ENCODE measurements at regions not wholly inside any gene's neighbourhood (a gene's known extent, or its start where the extent isn't known, plus 50 kb on each side); places are given as distances from the start of the nearest gene placed in this dataset.

GRCh38 chr4:157882901-157883300, 289.9 kb downstream of the GASK1B start:
- Histone ChIP-seq H3K27me3 (ENCODE audit: insufficient read depth, poor library complexity, severe bottlenecking) (no peaks in the 10 kb centered on the region), H3K4me3 (replicated peaks; ENCODE audit: insufficient read depth, low read length) (no peak overlapping the region), H3K27ac (replicated peaks) (no peak overlapping the region)
- TF ChIP-seq REST (IDR thresholded peaks at IDR 0.05; ENCODE audit: insufficient replicate concordance, low read depth) (no peak), SPI1 (IDR thresholded peaks at IDR 0.05; ENCODE audit: borderline replicate concordance, low read depth) (no peak), CTCF (IDR thresholded peaks at IDR 0.05; ENCODE audit: insufficient read depth, low read length) (no peak), POLR2AphosphoS5 (IDR thresholded peaks at IDR 0.05; ENCODE audit: low read depth) (no peak), GABPA (IDR thresholded peaks at IDR 0.05; ENCODE audit: low read depth) (no peak)
- no peak for DNase-seq (ENCODE audit: low read depth in 1 of 2, low spot score in 1 of 2)

GRCh38 chr4:157880761-157881160, 292.1 kb downstream of the GASK1B start:
- no peak for DNase-seq (ENCODE audit: low read depth in 1 of 2, low spot score in 1 of 2)
- TF ChIP-seq POLR2AphosphoS5 (IDR thresholded peaks at IDR 0.05; ENCODE audit: low read depth): no peak
- no peak for TF ChIP-seq GABPA (IDR thresholded peaks at IDR 0.05; ENCODE audit: low read depth)
- no peak for TF ChIP-seq SPI1 (IDR thresholded peaks at IDR 0.05; ENCODE audit: borderline replicate concordance, low read depth)
- no peak for TF ChIP-seq REST (IDR thresholded peaks at IDR 0.05; ENCODE audit: insufficient replicate concordance, low read depth)
- no peak for TF ChIP-seq CTCF (IDR thresholded peaks at IDR 0.05; ENCODE audit: insufficient read depth, low read length)
- H3K27ac ChIP-seq (replicated peaks): no peak overlapping the region
- no peaks in the 10 kb centered on the region for H3K27me3 ChIP-seq (ENCODE audit: insufficient read depth, poor library complexity, severe bottlenecking)
- no peak overlapping the region for H3K4me3 ChIP-seq (replicated peaks; ENCODE audit: insufficient read depth, low read length)

GRCh38 chr4:157854819-157855218, 318.0 kb downstream of the GASK1B start:
- Histone ChIP-seq H3K27ac (replicated peaks) (no peak overlapping the region), H3K27me3 (ENCODE audit: insufficient read depth, poor library complexity, severe bottlenecking) (no peaks in the 10 kb centered on the region), H3K4me3 (replicated peaks; ENCODE audit: insufficient read depth, low read length) (no peak overlapping the region)
- no peak for DNase-seq (ENCODE audit: low read depth in 1 of 2, low spot score in 1 of 2)
- TF ChIP-seq CTCF (IDR thresholded peaks at IDR 0.05; ENCODE audit: insufficient read depth, low read length) (no peak), SPI1 (IDR thresholded peaks at IDR 0.05; ENCODE audit: borderline replicate concordance, low read depth) (no peak), GABPA (IDR thresholded peaks at IDR 0.05; ENCODE audit: low read depth) (no peak), REST (IDR thresholded peaks at IDR 0.05; ENCODE audit: insufficient replicate concordance, low read depth) (no peak), POLR2AphosphoS5 (IDR thresholded peaks at IDR 0.05; ENCODE audit: low read depth) (no peak)

Data from HL-60 (cell line).